H1 (cell line): ENCODE measurements at regions not wholly inside any gene's neighbourhood (a gene's known extent, or its start where the extent isn't known, plus 50 kb on each side); places are given as distances from the start of the nearest gene placed in this dataset.

Experiments used
- CTCF ChIA-PET: fragments of 300-600 bp; sonication (Branson Sonifier 250); formaldehyde crosslinking; loops from one replicate; lab custom pipeline; 2021; ENCODE audit not compliant: partially characterized antibody; lab: Charles Lee
- POLR2A ChIA-PET: fragments of 300-600 bp; sonication (Branson Sonifier 250); formaldehyde crosslinking; loops from one replicate; lab custom pipeline; 2021; ENCODE audit warnings: inconsistent platforms; ENCODE audit not compliant: partially characterized antibody; lab: Charles Lee
- DNase-seq, 2 experiments: peaks; one replicate each; pipeline versions ENCODE4 v3.0.0 to v3.0.0-alpha.2; 2010 to 2022; ENCODE audit warnings: low spot score in 2 of 2, low read depth in 1 of 2, mixed read lengths in 1 of 2
- FAIRE-seq: peaks from 2 replicates; lab custom pipeline; 2011; peaks lifted over from hg19 to GRCh38; lab: Jason Lieb, UNC
- H2AFZ ChIP-seq: 2 replicates; pipeline ENCODE4 v1.8.1; 2012; ENCODE audit warnings: low read length, inconsistent platforms
- H2AK5ac ChIP-seq: 2 replicates; pipeline ENCODE4 v1.6.1; 2013; ENCODE audit warnings: low read depth, low read length
- H2BK120ac ChIP-seq: replicated peaks from 2 replicates; pipeline ENCODE3; 2013; ENCODE audit warnings: low read depth, low read length, inconsistent platforms
- H2BK12ac ChIP-seq: 2 replicates; pipeline ENCODE4 v1.6.1; 2013; ENCODE audit warnings: low read depth, low read length
- H2BK15ac ChIP-seq: 2 replicates; pipeline ENCODE4 v1.6.1; 2013; ENCODE audit warnings: low read length
- H2BK20ac ChIP-seq: 2 replicates; pipeline ENCODE4 v1.6.1; 2013; ENCODE audit warnings: low read length
- H2BK5ac ChIP-seq: 2 replicates; pipeline ENCODE4 v1.6.1; 2013; ENCODE audit warnings: low read depth, low read length
- H3K14ac ChIP-seq: 2 replicates; pipeline ENCODE4 v1.6.1; 2013; ENCODE audit warnings: inconsistent platforms; ENCODE audit not compliant: insufficient read length
- H3K18ac ChIP-seq: 2 replicates; pipeline ENCODE4 v1.6.1; 2013; ENCODE audit warnings: low read length; ENCODE audit errors: extremely low read depth
- H3K23ac ChIP-seq: 2 replicates; pipeline ENCODE4 v1.6.1; 2013; ENCODE audit warnings: inconsistent platforms; ENCODE audit not compliant: insufficient read length
- H3K23me2 ChIP-seq: 2 replicates; pipeline ENCODE4 v1.6.1; 2013; ENCODE audit warnings: low read depth, low read length
- H3K27ac ChIP-seq: 2 replicates; pipeline ENCODE4 v1.6.1; 2011; ENCODE audit warnings: low read depth, low read length, inconsistent platforms
- H3K27me3 ChIP-seq, 4 experiments: replicated peaks in 1 of 4; 1 replicate in 1 of 4; 2 replicates in 3 of 4; pipeline versions ENCODE4 v1.6.1 to v1.8.1; 2011 to 2013; ENCODE audit warnings: low read length in 3 of 4, mild to moderate bottlenecking in 3 of 4, inconsistent platforms in 2 of 4, mixed read lengths in 2 of 4, moderate library complexity in 1 of 4; ENCODE audit not compliant: control insufficient read depth in 3 of 4, insufficient read depth in 3 of 4; ENCODE audit errors: extremely low read depth in 1 of 4
- H3K36me3 ChIP-seq, 4 experiments: 2 replicates each; pipeline versions ENCODE4 v1.6.1 to v1.8.1; 2011 to 2013; ENCODE audit warnings: mild to moderate bottlenecking in 4 of 4, low read length in 3 of 4, moderate library complexity in 2 of 4, control low read depth in 1 of 4, inconsistent platforms in 1 of 4; ENCODE audit not compliant: insufficient read depth in 4 of 4, control insufficient read depth in 2 of 4
- H3K4ac ChIP-seq: replicated peaks from 2 replicates; pipeline ENCODE3; 2013; ENCODE audit warnings: low read length, low read depth, mixed read lengths, inconsistent platforms; ENCODE audit not compliant: insufficient read length
- H3K4me1 ChIP-seq, 4 experiments: replicated peaks in 1 of 4; 1 replicate in 1 of 4; 2 replicates in 3 of 4; pipeline versions ENCODE4 v1.6.1 to v1.8.1; 2011 to 2013; ENCODE audit warnings: low read length in 3 of 4, inconsistent platforms in 2 of 4, mixed read lengths in 1 of 4; ENCODE audit not compliant: insufficient read depth in 4 of 4, control insufficient read depth in 3 of 4
- H3K4me2 ChIP-seq, 2 experiments: 2 replicates each; pipeline versions ENCODE4 v1.6.1 to v1.8.1; 2011 to 2013; ENCODE audit warnings: low read depth in 2 of 2, low read length in 2 of 2, control low read depth in 1 of 2, inconsistent platforms in 1 of 2, mild to moderate bottlenecking in 1 of 2; ENCODE audit not compliant: insufficient read depth in 1 of 2
- H3K4me3 ChIP-seq, 4 experiments: fragments of 200-600, 300-600 bp in 1 of 4; sonication (generic), shearing (Covaris generic), sonication (Bioruptor Twin) in 1 of 4; 2 replicates each; pipeline versions ENCODE4 v1.5.1 to v1.8.1; 2011 to 2016; ENCODE audit warnings: low read length in 4 of 4, low read depth in 3 of 4, control low read depth in 2 of 4, inconsistent platforms in 2 of 4, mild to moderate bottlenecking in 2 of 4, mixed read lengths in 1 of 4, moderate library complexity in 1 of 4; ENCODE audit not compliant: insufficient read depth in 2 of 4; ENCODE audit errors: extremely low read depth in 1 of 4
- H3K56ac ChIP-seq: replicated peaks from 2 replicates; pipeline ENCODE3; 2013; ENCODE audit warnings: low read depth, mild to moderate bottlenecking, mixed read lengths, low read length, inconsistent platforms; ENCODE audit not compliant: insufficient read length
- H3K79me1 ChIP-seq: 2 replicates; pipeline ENCODE4 v1.6.1; 2013; ENCODE audit warnings: low read depth, low read length, control low read depth
- H3K79me2 ChIP-seq, 2 experiments: 2 replicates each; pipeline versions ENCODE4 v1.6.1 to v1.8.1; 2012 to 2013; ENCODE audit warnings: low read length in 2 of 2, mild to moderate bottlenecking in 2 of 2, inconsistent platforms in 1 of 2; ENCODE audit not compliant: insufficient read depth in 2 of 2, control insufficient read depth in 1 of 2
- H3K9ac ChIP-seq, 4 experiments: replicated peaks in 1 of 4; 1 replicate in 1 of 4; 2 replicates in 3 of 4; pipeline versions ENCODE4 v1.6.1 to v1.8.1; 2011 to 2013; ENCODE audit warnings: low read depth in 3 of 4, low read length in 3 of 4, control low read depth in 2 of 4, mild to moderate bottlenecking in 2 of 4, moderate library complexity in 2 of 4, inconsistent platforms in 1 of 4; ENCODE audit errors: extremely low read depth in 1 of 4
- H3K9me3 ChIP-seq, 2 experiments: 2 replicates each; pipeline versions ENCODE4 v1.6.1 to v1.8.1; 2012 to 2013; ENCODE audit warnings: mild to moderate bottlenecking in 2 of 2, moderate library complexity in 2 of 2, control low read depth in 1 of 2, inconsistent platforms in 1 of 2, low read depth in 1 of 2, low read length in 1 of 2, mixed read lengths in 1 of 2; ENCODE audit not compliant: insufficient read depth in 2 of 2
- H4K20me1 ChIP-seq, 2 experiments: replicated peaks in 1 of 2; 2 replicates each; pipeline versions ENCODE3 to v1.8.1; 2011 to 2013; ENCODE audit warnings: inconsistent platforms in 2 of 2, low read length in 2 of 2, mild to moderate bottlenecking in 1 of 2; ENCODE audit not compliant: insufficient read depth in 2 of 2, control insufficient read depth in 1 of 2
- H4K5ac ChIP-seq: 2 replicates; pipeline ENCODE4 v1.6.1; 2013; ENCODE audit warnings: low read length, low read depth, mixed read lengths, inconsistent platforms; ENCODE audit not compliant: insufficient read length
- H4K8ac ChIP-seq: 2 replicates; pipeline ENCODE4 v1.8.0; 2013; ENCODE audit warnings: mild to moderate bottlenecking, moderate library complexity, low read length, inconsistent platforms; ENCODE audit not compliant: insufficient read depth; ENCODE audit errors: extremely low read depth
- H4K91ac ChIP-seq: replicated peaks from 2 replicates; pipeline ENCODE3; 2013; ENCODE audit warnings: low read length, mixed read lengths, inconsistent platforms; ENCODE audit not compliant: insufficient read length
- BACH1 ChIP-seq: IDR thresholded peaks from 2 replicates; pipeline ENCODE4 v1.6.1; 2012; ENCODE audit warnings: low read length, improper control_type of control experiment
- BCL11A ChIP-seq, 2 experiments: IDR thresholded peaks; one replicate each; pipeline ENCODE4 v1.6.1; 2011; ENCODE audit warnings: low read depth in 2 of 2, low read length in 2 of 2, mild to moderate bottlenecking in 2 of 2
- CHD1 ChIP-seq: IDR thresholded peaks from 2 replicates; pipeline ENCODE4 v1.6.1; 2012; ENCODE audit warnings: low read depth, low read length, improper control_type of control experiment
- KDM4A ChIP-seq: IDR thresholded peaks from one replicate; pipeline ENCODE4 v1.7.1; 2012; ENCODE audit warnings: low read depth, mild to moderate bottlenecking, moderate library complexity, low read length, inconsistent platforms; ENCODE audit not compliant: severe bottlenecking
- PHF8 ChIP-seq: fragments of 200-600 bp; sonication (generic); conservative IDR thresholded peaks from 2 replicates; pipeline ENCODE4 v1.7.1; 2012; ENCODE audit warnings: low read depth, mild to moderate bottlenecking, inconsistent platforms, low read length, moderate library complexity
- RFX5 ChIP-seq: IDR thresholded peaks from 2 replicates; pipeline ENCODE4 v1.6.1; 2011; ENCODE audit warnings: low read depth, low read length, improper control_type of control experiment, borderline replicate concordance
- RXRA ChIP-seq: IDR thresholded peaks from 2 replicates; pipeline ENCODE4 v1.6.1; 2011; ENCODE audit warnings: low read depth, mild to moderate bottlenecking, low read length, moderate library complexity; ENCODE audit not compliant: insufficient read depth
- SIN3A ChIP-seq, 2 experiments: IDR thresholded peaks in 1 of 2; conservative IDR thresholded peaks in 1 of 2; 2 replicates each; pipeline ENCODE4 v1.6.1; 2011 to 2012; ENCODE audit warnings: low read length in 2 of 2, improper control_type of control experiment in 1 of 2, low read depth in 1 of 2, mild to moderate bottlenecking in 1 of 2
- SIX5 ChIP-seq: IDR thresholded peaks from 2 replicates; pipeline ENCODE4 v1.6.1; 2011; ENCODE audit warnings: mild to moderate bottlenecking, low read depth, low read length
- YY1 ChIP-seq: IDR thresholded peaks from 2 replicates; pipeline ENCODE4 v1.6.1; 2011; ENCODE audit warnings: low read depth, mild to moderate bottlenecking, low read length
- WGBS, 2 experiments: shearing (Covaris generic) in 1 of 2; methylation state at CpG; one replicate each; pipeline versions ENCODE4 v1.1.6 to v1.1.7; 2013 to 2015; ENCODE audit warnings: low lambda C conversion rate in 2 of 2, mixed read lengths in 2 of 2, inconsistent platforms in 1 of 2, low coverage in 1 of 2, missing lambda C conversion rate in 1 of 2; ENCODE audit not compliant: insufficient replicate concordance in 2 of 2, insufficient coverage in 1 of 2, insufficient read length in 1 of 2; ENCODE audit errors: extremely low coverage in 1 of 2, missing lambda C conversion rate in 1 of 2; 5-methylcytosine and 5-hydroxymethylcytosine counted together
- TF ChIP-seq, protein P1 (sequence below), 3 experiments: IDR thresholded peaks; 1 replicate in 2 of 3; 2 replicates in 1 of 3; pipeline versions ENCODE4 v1.5.1 to v1.6.1; 2011; ENCODE audit warnings: low read length in 3 of 3, mild to moderate bottlenecking in 3 of 3, inconsistent platforms in 2 of 3, low read depth in 1 of 3, moderate library complexity in 1 of 3; ENCODE audit not compliant: insufficient read depth in 1 of 3; ENCODE audit errors: control extremely low read depth in 1 of 3

DNA sequence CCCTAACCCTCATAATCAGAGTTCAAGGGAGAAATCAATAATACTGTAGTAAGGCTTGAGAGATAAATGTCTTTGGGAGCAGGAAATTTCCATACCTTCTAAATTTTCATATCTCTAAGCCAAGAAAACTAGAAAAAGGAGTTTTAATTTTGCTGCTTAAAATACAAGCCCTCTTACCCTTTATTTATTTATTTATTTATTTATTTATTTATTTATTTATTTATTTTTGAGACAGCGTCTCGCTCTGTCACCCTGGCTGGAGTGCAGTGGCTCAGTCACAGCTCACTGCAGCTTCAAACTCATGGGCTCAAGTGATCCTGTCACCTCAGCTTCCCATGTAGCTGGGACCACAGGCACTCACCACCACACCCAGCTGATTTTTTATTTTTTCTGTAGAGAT, 69.0 kb upstream of the GNAO1 start:
- TF ChIP-seq, protein P1, sequence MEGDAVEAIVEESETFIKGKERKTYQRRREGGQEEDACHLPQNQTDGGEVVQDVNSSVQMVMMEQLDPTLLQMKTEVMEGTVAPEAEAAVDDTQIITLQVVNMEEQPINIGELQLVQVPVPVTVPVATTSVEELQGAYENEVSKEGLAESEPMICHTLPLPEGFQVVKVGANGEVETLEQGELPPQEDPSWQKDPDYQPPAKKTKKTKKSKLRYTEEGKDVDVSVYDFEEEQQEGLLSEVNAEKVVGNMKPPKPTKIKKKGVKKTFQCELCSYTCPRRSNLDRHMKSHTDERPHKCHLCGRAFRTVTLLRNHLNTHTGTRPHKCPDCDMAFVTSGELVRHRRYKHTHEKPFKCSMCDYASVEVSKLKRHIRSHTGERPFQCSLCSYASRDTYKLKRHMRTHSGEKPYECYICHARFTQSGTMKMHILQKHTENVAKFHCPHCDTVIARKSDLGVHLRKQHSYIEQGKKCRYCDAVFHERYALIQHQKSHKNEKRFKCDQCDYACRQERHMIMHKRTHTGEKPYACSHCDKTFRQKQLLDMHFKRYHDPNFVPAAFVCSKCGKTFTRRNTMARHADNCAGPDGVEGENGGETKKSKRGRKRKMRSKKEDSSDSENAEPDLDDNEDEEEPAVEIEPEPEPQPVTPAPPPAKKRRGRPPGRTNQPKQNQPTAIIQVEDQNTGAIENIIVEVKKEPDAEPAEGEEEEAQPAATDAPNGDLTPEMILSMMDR (IDR thresholded peaks at IDR 0.05; ENCODE audit: control extremely low read depth in 1 of 3, insufficient read depth in 1 of 3, low read depth in 1 of 3, low read length in 3 of 3): no peak
- TF ChIP-seq SIX5: no peak
- TF ChIP-seq YY1: no peak
- TF ChIP-seq RFX5: no peak
- no peak for TF ChIP-seq PHF8
- no peak for TF ChIP-seq BACH1
- TF ChIP-seq BCL11A (IDR thresholded peaks at IDR 0.05; ENCODE audit: low read depth in 2 of 2, low read length in 2 of 2): no peak
- no peak for TF ChIP-seq RXRA
- TF ChIP-seq SIN3A (conservative IDR thresholded peaks at IDR 0.05 in 1 of 2, IDR thresholded peaks at IDR 0.05 in 1 of 2; ENCODE audit: low read depth in 1 of 2, low read length in 2 of 2): no peak
- TF ChIP-seq CHD1: no peak
- no peak for TF ChIP-seq KDM4A
- TF ChIP-seq, all 59 proteins: peak for 0
- H3K4me1 ChIP-seq: no peaks in the 10 kb centered on the region
- FAIRE-seq: no peak

More for the DNA sequence above, 69.0 kb upstream of the GNAO1 start:
- no peak overlapping the region for H2BK5ac ChIP-seq
- no peak overlapping the region for H3K4me2 ChIP-seq
- H3K27ac ChIP-seq: no peak overlapping the region
- H3K4ac ChIP-seq: no peak overlapping the region
- H2BK12ac ChIP-seq: no peak overlapping the region
- no peaks in the 10 kb centered on the region for H3K36me3 ChIP-seq
- ChIA-PET CTCF (interaction anchor here (0.8 to 1.4 kb wide), 4 partner anchors 13 to 193 kb away, joined by 3 to 5 read pairs (median 3); no protein-coding TSS in a partner anchor), POLR2A (no interaction called here)
- 79% methylated on average over 2 of the region's 2 CpGs; no CpG with 5 or more reads in 1 of the 2 experiments for WGBS, 2 experiments
- no peak for DNase-seq
- H3K9me3 ChIP-seq: no peaks in the 10 kb centered on the region
- no peak overlapping the region for H4K5ac ChIP-seq
- H3K79me1 ChIP-seq: no peaks in the 10 kb centered on the region
- no peak overlapping the region for H3K9ac ChIP-seq
- H2BK15ac ChIP-seq: no peak overlapping the region
- no peak overlapping the region for H3K23ac ChIP-seq
- H2AFZ ChIP-seq: no peak overlapping the region
- H3K79me2 ChIP-seq: no peaks in the 10 kb centered on the region
- H2BK120ac ChIP-seq: no peak overlapping the region
- H4K8ac ChIP-seq: no peak overlapping the region
- H4K91ac ChIP-seq: no peak overlapping the region
- no peak overlapping the region for H3K56ac ChIP-seq
- H3K23me2 ChIP-seq: peaks cover 1% of the 10 kb centered on the region; the same call in 1 of the 2 replicates
- H4K20me1 ChIP-seq: no peaks in the 10 kb centered on the region
- no peak overlapping the region for H3K18ac ChIP-seq
- no peaks in the 10 kb centered on the region for H3K27me3 ChIP-seq
- H2AK5ac ChIP-seq: no peak overlapping the region
- H3K4me3 ChIP-seq: no peak overlapping the region
- no peak overlapping the region for H3K14ac ChIP-seq
- H2BK20ac ChIP-seq: no peak overlapping the region
